ENCODE measurements at regions not wholly inside any gene's neighbourhood (a gene's known extent, or its start where the extent isn't known, plus 50 kb on each side); places are given as distances from the start of the nearest gene placed in this dataset.

DNA sequence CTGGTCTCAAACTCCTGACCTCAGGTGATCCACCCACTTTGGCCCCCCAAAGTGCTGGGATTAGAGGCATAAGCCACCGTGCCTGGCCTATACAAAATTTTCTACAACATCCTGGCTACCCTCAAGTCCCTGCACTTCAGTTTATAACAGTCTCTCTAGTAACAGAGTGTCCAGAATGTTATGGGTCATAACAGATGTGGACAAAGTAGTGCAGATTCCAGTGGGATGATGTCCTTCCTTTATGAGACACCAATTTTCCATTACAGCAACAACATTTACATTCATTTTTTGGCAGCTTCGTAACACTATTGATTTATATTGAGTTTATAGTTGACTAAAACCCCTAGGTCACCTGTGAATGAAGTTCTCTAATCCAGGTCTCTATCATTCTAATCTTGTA, 429.4 kb upstream of the PTBP2 start:
- DNase-seq = no peak
- H3K27me3 Mint-ChIP-seq (ENCODE audit: unreplicated experiment) = peaks cover 1% of the 10 kb centered on the region
- TF ChIP-seq CTCF (IDR thresholded peaks at IDR 0.05; ENCODE audit: partially characterized antibody, unreplicated experiment) = no peak
- H3K36me3 Mint-ChIP-seq (ENCODE audit: unreplicated experiment) = peaks cover 10% of the 10 kb centered on the region
- no peak overlapping the region for H3K27ac Mint-ChIP-seq (ENCODE audit: unreplicated experiment)
- peaks cover 1% of the 10 kb centered on the region for H3K9me3 Mint-ChIP-seq (ENCODE audit: unreplicated experiment)
- no peaks in the 10 kb centered on the region for H3K4me1 Mint-ChIP-seq (ENCODE audit: low read depth, unreplicated experiment)
- H3K4me3 Mint-ChIP-seq (ENCODE audit: unreplicated experiment) = no peak overlapping the region

DNA sequence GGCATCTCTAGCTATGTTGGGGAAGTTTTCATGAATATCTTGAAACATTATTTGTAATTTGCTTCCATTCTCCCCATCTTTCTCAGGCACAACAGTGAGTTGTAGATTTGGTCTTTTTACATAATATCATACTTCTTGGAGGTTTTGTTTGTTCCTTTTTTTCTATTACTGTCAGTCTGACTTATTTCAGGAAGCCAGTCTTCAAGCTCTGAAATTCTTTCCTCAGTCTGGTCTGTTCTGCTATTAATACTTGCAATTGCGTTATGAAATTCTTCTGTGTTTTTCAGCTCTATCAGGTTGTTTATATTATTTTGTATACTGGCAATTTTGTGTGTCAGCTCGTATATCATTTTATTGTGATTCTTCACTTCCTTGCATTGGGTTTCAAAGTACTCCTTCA, 424.6 kb upstream of the PTBP2 start:
- Mint-ChIP-seq H3K9me3 (ENCODE audit: unreplicated experiment) (no peaks in the 10 kb centered on the region), H3K36me3 (ENCODE audit: unreplicated experiment) (no peaks in the 10 kb centered on the region), H3K4me1 (ENCODE audit: low read depth, unreplicated experiment) (no peaks in the 10 kb centered on the region), H3K4me3 (ENCODE audit: unreplicated experiment) (no peak overlapping the region), H3K27me3 (ENCODE audit: unreplicated experiment) (no peaks in the 10 kb centered on the region), H3K27ac (ENCODE audit: unreplicated experiment) (no peak overlapping the region)
- DNase-seq = no peak
- no peak for TF ChIP-seq CTCF (IDR thresholded peaks at IDR 0.05; ENCODE audit: partially characterized antibody, unreplicated experiment)

DNA sequence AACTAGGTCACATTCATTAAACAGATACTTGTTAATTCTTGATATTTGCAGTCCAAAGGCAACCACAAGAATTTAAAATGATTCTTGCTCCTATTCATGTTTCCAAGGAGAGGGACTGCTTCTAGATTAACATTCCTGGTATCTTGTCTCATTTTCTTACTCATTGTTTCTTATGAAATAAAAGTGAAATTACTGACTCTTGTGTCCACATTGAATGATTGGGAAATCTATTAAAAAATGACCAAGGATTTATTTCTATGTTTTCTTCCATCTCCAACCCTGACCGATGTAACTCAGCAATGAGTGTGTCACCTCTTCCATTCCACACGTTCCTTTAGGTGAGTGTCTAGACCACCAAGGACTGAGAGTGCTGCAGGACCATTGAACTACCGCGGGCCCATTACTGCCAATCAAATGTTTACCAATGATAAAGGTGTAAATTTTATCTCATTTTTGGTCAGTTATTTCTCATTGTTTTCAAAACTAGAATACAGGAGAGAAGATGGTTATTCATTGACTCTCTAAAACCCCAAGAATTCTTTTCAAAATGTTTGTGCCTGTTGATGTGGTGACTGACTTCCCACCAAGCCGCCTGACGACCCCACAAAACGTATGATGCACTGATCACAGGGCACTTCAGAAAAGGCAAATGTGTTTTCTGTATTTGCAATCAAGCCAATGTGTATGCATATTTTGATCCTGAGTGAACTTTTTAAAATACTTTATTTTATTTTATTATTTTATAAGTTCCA, 414.6 kb upstream of the PTBP2 start:
- no peak overlapping the region for H3K4me3 Mint-ChIP-seq (ENCODE audit: unreplicated experiment)
- TF ChIP-seq CTCF (IDR thresholded peaks at IDR 0.05; ENCODE audit: partially characterized antibody, unreplicated experiment) = no peak

DNA sequence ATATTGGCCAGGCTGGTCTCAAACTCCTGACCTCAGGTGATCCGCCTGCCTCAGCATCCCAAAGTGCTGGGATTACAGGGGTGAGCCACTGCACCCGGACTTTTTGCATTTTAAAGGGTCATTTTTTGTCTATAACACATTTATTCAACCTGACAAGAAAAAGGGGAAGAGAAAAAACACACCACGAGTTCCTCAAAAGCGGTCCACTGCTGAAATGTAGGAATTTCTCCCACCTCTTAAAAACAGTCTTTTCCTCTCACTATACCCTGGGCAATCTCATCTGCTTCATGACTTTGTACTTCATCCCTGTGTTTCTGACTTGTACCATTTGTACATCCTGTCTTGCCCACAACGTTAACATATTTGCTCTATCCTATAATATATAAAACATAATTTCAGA, 413.3 kb upstream of the PTBP2 start:
- Mint-ChIP-seq H3K4me3 (ENCODE audit: unreplicated experiment) (no peak overlapping the region), H3K27ac (ENCODE audit: unreplicated experiment) (no peak overlapping the region), H3K4me1 (ENCODE audit: low read depth, unreplicated experiment) (no peaks in the 10 kb centered on the region), H3K27me3 (ENCODE audit: unreplicated experiment) (no peaks in the 10 kb centered on the region), H3K36me3 (ENCODE audit: unreplicated experiment) (no peaks in the 10 kb centered on the region), H3K9me3 (ENCODE audit: unreplicated experiment) (no peaks in the 10 kb centered on the region)
- TF ChIP-seq CTCF (IDR thresholded peaks at IDR 0.05; ENCODE audit: partially characterized antibody, unreplicated experiment) = no peak
- no peak for DNase-seq

More for the DNA sequence above, 414.6 kb upstream of the PTBP2 start:
- Mint-ChIP-seq H3K4me1 (ENCODE audit: low read depth, unreplicated experiment) (no peaks in the 10 kb centered on the region), H3K27ac (ENCODE audit: unreplicated experiment) (no peak overlapping the region), H3K27me3 (ENCODE audit: unreplicated experiment) (no peaks in the 10 kb centered on the region), H3K36me3 (ENCODE audit: unreplicated experiment) (no peaks in the 10 kb centered on the region), H3K9me3 (ENCODE audit: unreplicated experiment) (no peaks in the 10 kb centered on the region)
- DNase-seq = no peak

GRCh38 chr1:96309783-96310182, 411.8 kb upstream of the PTBP2 start:
- Mint-ChIP-seq H3K27me3 (ENCODE audit: unreplicated experiment) (no peaks in the 10 kb centered on the region), H3K36me3 (ENCODE audit: unreplicated experiment) (no peaks in the 10 kb centered on the region), H3K9me3 (ENCODE audit: unreplicated experiment) (no peaks in the 10 kb centered on the region), H3K4me1 (ENCODE audit: low read depth, unreplicated experiment) (no peaks in the 10 kb centered on the region), H3K4me3 (ENCODE audit: unreplicated experiment) (no peak overlapping the region), H3K27ac (ENCODE audit: unreplicated experiment) (no peak overlapping the region)
- no peak for DNase-seq
- TF ChIP-seq CTCF (IDR thresholded peaks at IDR 0.05; ENCODE audit: partially characterized antibody, unreplicated experiment) = no peak
